Cardiac muscle cell (in vitro differentiated cells and primary cell): ENCODE measurements at regions not wholly inside any gene's neighbourhood (a gene's known extent, or its start where the extent isn't known, plus 50 kb on each side); places are given as distances from the start of the nearest gene placed in this dataset.

Experiments used
- DNase-seq, 2 donors: peaks; one replicate each; pipeline versions ENCODE4 v3.0.0 to v3.0.0-alpha.2; 2010 to 2017; ENCODE audit warnings: low read depth in 1 of 2, low spot score in 1 of 2
- H3K27ac ChIP-seq: fragments of 200-600 bp; sonication (generic); 2 replicates; pipeline ENCODE4 v1.5.1; 2016
- H3K27me3 ChIP-seq: fragments of 200-600 bp; sonication (generic); 2 replicates; pipeline ENCODE4 v1.6.0; 2016; ENCODE audit warnings: control low read depth
- H3K36me3 ChIP-seq: fragments of 200-600 bp; sonication (generic); 2 replicates; pipeline ENCODE4 v1.5.1; 2016; ENCODE audit warnings: control low read depth
- H3K4me1 ChIP-seq: fragments of 200-600 bp; sonication (generic); 2 replicates; pipeline ENCODE4 v1.8.1; 2017; ENCODE audit warnings: low read depth, mild to moderate bottlenecking, mixed run types
- H3K4me3 ChIP-seq: fragments of 200-600 bp; sonication (generic); 2 replicates; pipeline ENCODE4 v1.5.1; 2016; ENCODE audit warnings: mild to moderate bottlenecking
- H3K9me3 ChIP-seq: fragments of 200-600 bp; sonication (generic); 2 replicates; pipeline ENCODE4 v1.5.1; 2017; ENCODE audit warnings: low read depth, mild to moderate bottlenecking, control low read depth
- TF ChIP-seq, protein P1 (sequence below): IDR thresholded peaks from 2 replicates; pipeline ENCODE4 v1.5.1; 2012; ENCODE audit warnings: low read depth, mild to moderate bottlenecking, low read length

GRCh38 chr2:106296182-106296815 lies 102.2 kb upstream of the UXS1 start:
- TF ChIP-seq, protein P1, sequence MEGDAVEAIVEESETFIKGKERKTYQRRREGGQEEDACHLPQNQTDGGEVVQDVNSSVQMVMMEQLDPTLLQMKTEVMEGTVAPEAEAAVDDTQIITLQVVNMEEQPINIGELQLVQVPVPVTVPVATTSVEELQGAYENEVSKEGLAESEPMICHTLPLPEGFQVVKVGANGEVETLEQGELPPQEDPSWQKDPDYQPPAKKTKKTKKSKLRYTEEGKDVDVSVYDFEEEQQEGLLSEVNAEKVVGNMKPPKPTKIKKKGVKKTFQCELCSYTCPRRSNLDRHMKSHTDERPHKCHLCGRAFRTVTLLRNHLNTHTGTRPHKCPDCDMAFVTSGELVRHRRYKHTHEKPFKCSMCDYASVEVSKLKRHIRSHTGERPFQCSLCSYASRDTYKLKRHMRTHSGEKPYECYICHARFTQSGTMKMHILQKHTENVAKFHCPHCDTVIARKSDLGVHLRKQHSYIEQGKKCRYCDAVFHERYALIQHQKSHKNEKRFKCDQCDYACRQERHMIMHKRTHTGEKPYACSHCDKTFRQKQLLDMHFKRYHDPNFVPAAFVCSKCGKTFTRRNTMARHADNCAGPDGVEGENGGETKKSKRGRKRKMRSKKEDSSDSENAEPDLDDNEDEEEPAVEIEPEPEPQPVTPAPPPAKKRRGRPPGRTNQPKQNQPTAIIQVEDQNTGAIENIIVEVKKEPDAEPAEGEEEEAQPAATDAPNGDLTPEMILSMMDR: no peak
- Histone ChIP-seq H3K36me3 (no peaks in the 10 kb centered on the region), H3K27me3 (no peaks in the 10 kb centered on the region), H3K27ac (no peak overlapping the region), H3K4me1 (no peaks in the 10 kb centered on the region), H3K4me3 (no peak overlapping the region), H3K9me3 (no peaks in the 10 kb centered on the region)
- DNase-seq: no peak

GRCh38 chr2:106294182-106294581 lies 100.1 kb upstream of the UXS1 start:
- Histone ChIP-seq H3K4me1 (no peaks in the 10 kb centered on the region), H3K4me3 (no peak overlapping the region), H3K9me3 (no peaks in the 10 kb centered on the region), H3K36me3 (no peaks in the 10 kb centered on the region), H3K27ac (no peak overlapping the region), H3K27me3 (no peaks in the 10 kb centered on the region)
- TF ChIP-seq, protein P1: no peak
- DNase-seq: no peak

DNA sequence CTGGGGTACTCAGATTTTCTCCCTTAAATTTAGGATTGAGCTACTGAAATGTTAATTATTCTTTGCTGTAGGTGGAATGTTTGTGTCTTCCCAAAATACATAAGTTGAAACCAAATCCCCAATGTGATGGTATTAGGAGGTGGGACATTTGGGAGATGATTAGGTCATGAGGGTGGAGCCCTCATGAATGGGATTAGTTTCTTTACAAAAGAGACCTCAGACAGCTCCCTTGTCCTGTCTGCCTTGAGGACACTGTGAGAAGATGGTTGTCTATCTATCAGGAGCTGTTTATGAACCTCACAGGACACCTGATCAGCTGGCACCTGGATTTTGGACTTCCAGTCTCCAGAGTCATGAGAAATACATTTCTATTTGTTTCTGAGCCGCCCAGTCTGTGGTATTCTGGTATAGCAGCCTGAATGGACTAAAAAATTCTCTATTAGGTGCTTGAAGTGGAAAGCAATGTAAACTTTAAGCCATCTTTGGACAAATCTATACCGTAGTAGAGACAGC lies 99.2 kb upstream of the UXS1 start:
- Histone ChIP-seq H3K4me3 (no peak overlapping the region), H3K27me3 (no peaks in the 10 kb centered on the region), H3K9me3 (no peaks in the 10 kb centered on the region), H3K36me3 (no peaks in the 10 kb centered on the region), H3K27ac (no peak overlapping the region), H3K4me1 (no peaks in the 10 kb centered on the region)
- TF ChIP-seq, protein P1: no peak
- no peak for DNase-seq

- Histone ChIP-seq H3K27me3 (no peaks in the 10 kb centered on the region), H3K9me3 (no peaks in the 10 kb centered on the region), H3K4me3 (no peak overlapping the region), H3K27ac (no peak overlapping the region), H3K4me1 (no peaks in the 10 kb centered on the region), H3K36me3 (no peaks in the 10 kb centered on the region)
- DNase-seq: no peak
- TF ChIP-seq, protein P1: no peak
Observed at GRCh38 chr2:106292627-106293026, 98.5 kb upstream of the UXS1 start.

- H3K27me3 ChIP-seq: no peaks in the 10 kb centered on the region
- H3K36me3 ChIP-seq: no peaks in the 10 kb centered on the region
- H3K4me1 ChIP-seq: no peaks in the 10 kb centered on the region
- H3K27ac ChIP-seq: no peak overlapping the region
- no peak for DNase-seq
- no peak overlapping the region for H3K4me3 ChIP-seq
- no peaks in the 10 kb centered on the region for H3K9me3 ChIP-seq
- TF ChIP-seq, protein P1: no peak
Observed at GRCh38 chr2:106288873-106289272, 94.8 kb upstream of the UXS1 start.
